HG02938 (cell line): ENCODE measurements at regions not wholly inside any gene's neighbourhood (a gene's known extent, or its start where the extent isn't known, plus 50 kb on each side); places are given as distances from the start of the nearest gene placed in this dataset.
"Not testable (repeated sequence)": the region's sequence is repeated elsewhere in the genome, so short reads cannot be mapped to it uniquely, and the experiment has no call there.

Experiments used
- ATAC-seq: cut with Tn5 transposase; IDR thresholded peaks from one replicate; pipeline ENCODE4 v1.9.1; 2021; ENCODE audit warnings: mild to moderate bottlenecking, moderate library complexity; ENCODE audit not compliant: unreplicated experiment

DNA sequence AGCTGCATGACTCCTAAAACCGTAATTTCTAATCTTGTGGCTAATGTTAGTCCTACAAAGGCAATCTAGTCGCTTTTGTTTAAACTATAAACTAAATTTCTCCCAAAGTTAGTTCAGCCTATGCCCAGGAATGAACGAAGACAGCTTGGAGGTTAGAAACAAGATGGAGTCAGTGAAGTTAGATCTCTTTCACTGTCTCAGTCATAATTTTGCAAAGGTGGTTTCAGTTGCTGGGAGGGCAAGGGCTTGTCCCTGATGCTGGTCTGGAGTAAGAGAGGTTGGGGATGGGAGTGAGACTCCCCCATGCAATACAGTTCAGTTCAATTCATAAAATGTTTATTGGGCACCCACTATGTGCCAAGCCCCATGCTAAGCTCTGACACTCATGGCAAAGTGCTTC lies 362.1 kb downstream of the TYW1 start:
- ATAC-seq = not testable (repeated sequence)

DNA sequence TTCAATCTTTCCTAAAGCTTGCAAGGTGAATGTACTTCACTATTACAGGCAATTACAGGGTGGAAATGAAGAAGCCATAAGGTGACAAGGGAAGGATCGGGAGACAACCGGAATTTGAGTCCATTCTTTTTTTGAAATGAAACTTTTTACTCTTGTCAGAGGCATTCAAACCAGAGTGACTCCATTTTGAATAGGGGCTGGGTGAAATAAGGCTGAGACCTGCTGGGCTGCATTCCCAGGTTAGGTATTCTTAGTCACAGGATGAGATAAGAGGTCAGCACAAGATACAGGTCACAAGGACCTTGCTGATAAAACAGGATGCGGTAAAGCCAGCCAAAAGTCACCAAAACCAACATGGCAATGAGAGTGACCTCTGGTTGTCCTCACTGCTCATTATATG lies 363.3 kb downstream of the TYW1 start:
- no peak for ATAC-seq

GRCh38 chr7:67361150-67361549 lies 364.5 kb downstream of the TYW1 start:
- ATAC-seq = no peak

- no peak for ATAC-seq
Observed at GRCh38 chr7:67364441-67365017, 367.9 kb downstream of the TYW1 start.

DNA sequence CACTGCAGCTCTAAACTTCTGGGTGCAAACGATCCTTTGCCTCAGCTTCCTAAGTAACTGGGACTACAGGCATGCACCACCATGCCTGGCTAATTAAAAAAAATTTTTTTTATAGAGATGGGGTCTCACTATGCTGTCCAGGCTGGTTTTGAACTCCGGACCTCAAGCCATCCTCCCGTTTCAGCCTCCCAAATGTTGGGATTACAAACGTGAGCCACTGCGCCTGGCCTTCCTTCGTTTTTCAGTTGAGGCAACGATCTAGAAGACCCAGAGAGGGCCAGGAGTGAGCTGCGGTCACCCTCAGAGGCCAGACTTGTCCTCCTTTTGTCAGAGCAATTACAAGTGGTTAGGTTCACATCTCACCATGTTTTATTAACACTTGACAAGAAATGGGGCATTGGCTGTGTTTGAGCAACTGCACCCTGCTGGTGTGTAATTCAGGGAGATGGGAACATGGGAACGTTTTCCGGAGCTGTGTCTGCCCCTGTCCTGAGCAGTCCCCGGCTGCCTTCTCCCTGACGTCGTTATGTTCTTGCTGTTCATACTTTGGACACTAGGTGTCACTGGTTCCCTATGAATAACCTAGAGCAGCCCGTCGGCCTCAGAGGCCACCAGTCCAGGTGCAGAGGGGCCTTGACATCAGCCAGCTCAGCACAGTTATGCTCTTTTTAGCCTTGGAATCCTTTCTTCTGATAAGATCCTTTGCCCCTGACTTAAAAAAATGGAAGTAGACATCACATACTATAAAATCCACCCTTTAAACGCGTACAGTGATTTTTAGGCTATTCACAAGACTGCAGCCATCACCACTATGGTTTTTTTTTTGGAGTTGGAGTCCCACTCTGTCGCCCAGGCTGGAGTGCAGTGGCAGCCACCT lies 375.0 kb downstream of the TYW1 start:
- peak; percentile 85 for ATAC-seq

DNA sequence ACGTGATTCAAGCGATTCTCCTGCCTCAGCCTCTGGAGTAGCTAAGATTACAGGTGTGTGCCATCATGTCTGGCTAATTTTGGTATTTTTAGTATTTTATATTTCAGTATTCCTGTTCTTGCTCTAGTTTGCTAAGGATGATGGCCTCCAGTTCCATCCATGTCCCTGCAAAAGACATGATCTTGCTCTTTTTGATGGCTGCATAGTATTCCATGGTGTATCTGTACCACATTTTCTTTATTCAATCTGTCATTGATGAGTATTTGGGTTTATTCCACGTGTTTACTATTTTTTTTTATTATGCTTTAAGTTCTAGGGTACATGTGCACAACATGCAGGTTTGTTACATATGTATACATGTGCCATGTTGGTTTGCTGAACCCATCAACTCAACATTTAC lies 376.8 kb downstream of the TYW1 start:
- ATAC-seq = not testable (repeated sequence)

GRCh38 chr7:67375427-67375826 lies 378.8 kb downstream of the TYW1 start:
- ATAC-seq = no peak

DNA sequence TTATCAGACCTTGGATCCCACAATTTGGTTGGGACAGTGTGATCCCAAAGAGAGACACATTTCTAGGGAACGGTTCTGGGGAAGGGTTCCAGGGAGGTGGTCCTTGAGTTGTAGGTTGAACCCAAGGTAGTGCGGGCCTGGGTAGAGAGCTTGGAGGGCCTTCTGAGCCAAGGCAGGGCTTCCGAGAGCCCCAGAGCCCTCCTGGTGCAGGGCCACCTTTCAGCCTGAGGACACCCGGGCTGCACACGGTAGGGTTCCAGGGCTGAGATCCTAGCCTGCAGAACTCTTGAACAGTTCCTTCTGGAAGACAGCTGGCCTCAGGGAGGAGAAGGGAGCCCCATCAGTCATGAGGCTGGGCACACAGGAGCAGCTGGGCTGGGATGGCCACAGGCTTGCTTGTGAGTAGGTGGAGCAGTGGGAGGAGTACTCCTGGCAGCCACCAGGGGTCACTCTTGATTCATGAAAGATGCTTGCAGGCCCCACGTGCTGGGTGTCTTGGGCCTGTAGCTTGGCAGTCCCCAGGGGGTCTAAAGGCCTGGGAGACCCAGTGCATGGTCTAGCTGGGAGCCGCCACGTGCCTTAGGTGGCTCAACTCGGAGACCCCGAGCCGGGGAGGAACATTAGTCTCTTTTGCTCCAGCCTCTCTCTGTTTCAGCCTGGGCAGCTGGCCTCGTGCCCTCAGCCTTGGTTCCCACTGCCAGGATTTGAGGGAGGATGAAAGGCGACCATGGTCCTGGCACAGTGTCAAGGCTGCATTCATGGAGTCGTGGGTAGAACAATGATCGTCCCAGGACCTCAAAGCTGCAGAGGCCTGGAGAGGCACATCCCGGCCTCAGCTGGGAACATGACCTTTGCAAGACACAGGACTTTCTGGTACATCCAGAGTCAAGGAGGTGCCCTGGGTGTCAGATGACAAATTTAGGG lies 381.6 kb downstream of the TYW1 start:
- no peak for ATAC-seq

- ATAC-seq = no peak
Observed at GRCh38 chr7:67380326-67380725, 383.7 kb downstream of the TYW1 start.

DNA sequence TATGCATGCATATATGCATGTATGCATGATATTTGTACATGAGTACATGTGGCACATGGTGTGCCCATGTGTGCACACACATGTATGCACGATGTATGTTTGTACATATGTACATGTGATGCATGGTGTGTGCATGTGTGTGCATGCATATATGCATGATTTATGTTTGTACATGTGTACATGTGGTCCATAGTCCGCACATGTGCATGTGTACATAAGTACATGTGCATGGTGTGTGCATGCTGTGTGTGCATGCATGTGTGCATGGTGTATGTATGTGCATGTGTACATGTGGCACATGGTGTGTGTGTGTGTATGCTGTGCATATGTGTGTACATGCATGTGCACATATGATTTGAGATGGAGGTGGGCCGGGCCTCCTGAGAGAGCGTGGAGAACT lies 384.2 kb downstream of the TYW1 start:
- no peak for ATAC-seq

- ATAC-seq = no peak
Observed at GRCh38 chr7:67387851-67388250, 391.2 kb downstream of the TYW1 start.

DNA sequence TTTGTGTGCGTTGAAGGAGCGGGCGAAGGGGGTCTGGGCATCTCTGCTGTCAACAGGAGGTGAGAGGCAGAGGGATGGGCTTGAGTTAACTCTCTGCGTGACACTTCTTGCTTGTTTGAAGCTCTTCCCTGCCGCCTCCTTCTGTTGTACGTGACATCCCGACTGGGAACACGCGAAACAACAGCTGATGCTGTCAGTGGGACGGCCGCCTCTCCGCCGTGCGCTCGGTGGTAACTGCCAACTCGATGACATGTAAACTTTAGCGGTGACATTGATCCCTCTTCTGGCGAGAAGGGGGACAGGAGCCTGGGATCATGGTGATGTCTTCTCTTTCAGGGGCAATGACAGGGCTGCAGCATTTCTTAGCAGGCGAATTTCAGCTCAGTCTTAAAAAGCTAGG lies 394.5 kb downstream of the TYW1 start:
- no peak for ATAC-seq

- no peak for ATAC-seq
Observed at GRCh38 chr7:67392596-67393438, 396.2 kb downstream of the TYW1 start.

GRCh38 chr7:67393903-67394302 lies 397.3 kb downstream of the TYW1 start:
- ATAC-seq = no peak

DNA sequence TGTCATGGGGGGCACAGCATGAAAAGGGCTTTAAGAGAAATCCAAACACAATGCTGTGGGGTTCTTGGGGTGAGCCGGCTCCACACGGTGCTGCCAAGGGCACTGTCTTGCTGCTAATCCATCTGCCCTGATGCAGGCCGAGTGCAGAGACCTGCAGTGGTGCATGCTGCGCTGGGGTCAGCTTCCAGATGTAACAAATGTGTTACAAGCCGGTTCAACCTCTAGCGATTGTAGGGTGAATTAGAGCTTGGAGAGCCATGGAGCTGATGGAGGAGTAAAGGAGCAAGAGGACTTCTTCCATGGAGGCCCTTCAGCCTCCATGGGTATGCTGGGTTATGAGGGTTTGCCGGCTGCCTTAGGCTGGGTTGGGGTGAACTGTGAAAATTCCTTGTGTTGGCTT lies 402.3 kb downstream of the TYW1 start:
- no peak for ATAC-seq

DNA sequence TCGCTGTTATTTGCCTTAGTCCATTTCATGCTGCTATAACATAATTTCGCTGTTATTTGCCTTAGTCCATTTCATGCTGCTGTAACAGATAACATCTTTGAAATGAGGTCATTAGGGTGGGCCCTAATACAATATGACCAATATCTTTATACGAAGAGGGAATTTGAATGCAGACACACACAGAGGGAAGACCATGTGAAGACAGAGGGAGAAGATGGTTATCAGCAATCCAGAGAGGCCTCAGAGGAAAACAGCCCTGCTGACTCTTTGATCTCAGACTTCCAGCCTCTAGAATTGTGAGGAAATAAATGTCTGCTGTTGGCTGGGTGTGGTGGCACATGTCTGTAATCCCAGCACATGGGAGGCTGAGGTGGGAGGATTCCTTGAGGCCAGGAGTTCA lies 404.9 kb downstream of the TYW1 start:
- no peak for ATAC-seq

DNA sequence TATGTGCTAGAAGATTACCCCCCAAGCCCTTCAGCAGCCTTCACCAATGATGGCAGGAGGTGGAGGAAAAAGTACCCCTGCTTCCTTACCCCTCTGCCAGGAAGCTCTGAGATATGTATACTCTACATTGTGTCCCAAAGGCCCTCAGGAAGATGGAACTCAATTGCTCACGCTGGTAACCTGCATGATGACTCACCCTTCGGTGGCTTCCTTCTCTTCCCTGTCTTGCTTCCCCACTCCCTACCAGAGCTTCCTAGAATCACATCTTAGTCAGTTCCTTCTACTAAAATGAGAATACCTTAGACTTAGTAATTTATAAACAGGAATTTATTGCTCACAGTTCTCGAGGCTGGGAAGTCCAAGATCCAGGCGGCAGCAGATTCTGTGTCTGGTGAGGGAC lies 405.6 kb downstream of the TYW1 start:
- no peak for ATAC-seq

GRCh38 chr7:67406976-67407375 lies 410.3 kb downstream of the TYW1 start:
- no peak for ATAC-seq

GRCh38 chr7:67407392-67408071 lies 410.9 kb downstream of the TYW1 start:
- ATAC-seq = no peak

- no peak for ATAC-seq
Observed at GRCh38 chr7:67408109-67408508, 411.5 kb downstream of the TYW1 start.
